ENCODE measurements at regions not wholly inside any gene's neighbourhood (a gene's known extent, or its start where the extent isn't known, plus 50 kb on each side); places are given as distances from the start of the nearest gene placed in this dataset.

- no peak for TF ChIP-seq CTCF (IDR thresholded peaks at IDR 0.05; ENCODE audit: extremely low read depth, missing control alignments)
- no peak for DNase-seq (ENCODE audit: low spot score)
These were observed 213.0 kb upstream of the MAGI2 start for GRCh38 chr7:79666472-79666871.

- no peak for TF ChIP-seq CTCF (IDR thresholded peaks at IDR 0.05; ENCODE audit: extremely low read depth, missing control alignments)
- DNase-seq (ENCODE audit: low spot score) = no peak
These were observed 211.6 kb upstream of the MAGI2 start for GRCh38 chr7:79664884-79665676.

GRCh38 chr7:79658304-79658703, 204.8 kb upstream of the MAGI2 start:
- no peak for TF ChIP-seq CTCF (IDR thresholded peaks at IDR 0.05; ENCODE audit: extremely low read depth, missing control alignments)
- no peak for DNase-seq (ENCODE audit: low spot score)

- no peak for DNase-seq (ENCODE audit: low spot score)
- no peak for TF ChIP-seq CTCF (IDR thresholded peaks at IDR 0.05; ENCODE audit: extremely low read depth, missing control alignments)
These were observed 199.7 kb upstream of the MAGI2 start for GRCh38 chr7:79653136-79653631.

- no peak for TF ChIP-seq CTCF (IDR thresholded peaks at IDR 0.05; ENCODE audit: extremely low read depth, missing control alignments)
- no peak for DNase-seq (ENCODE audit: low spot score)
These were observed 199.2 kb upstream of the MAGI2 start for GRCh38 chr7:79652619-79653018.

- TF ChIP-seq CTCF (IDR thresholded peaks at IDR 0.05; ENCODE audit: extremely low read depth, missing control alignments) = no peak
- no peak for DNase-seq (ENCODE audit: low spot score)
These were observed 194.2 kb upstream of the MAGI2 start for GRCh38 chr7:79647711-79648110.

- TF ChIP-seq CTCF (IDR thresholded peaks at IDR 0.05; ENCODE audit: extremely low read depth, missing control alignments) = no peak
- no peak for DNase-seq (ENCODE audit: low spot score)
These were observed 192.8 kb upstream of the MAGI2 start for GRCh38 chr7:79646278-79646677.

All from GM20000 (cell line).